ENCODE measurements at regions not wholly inside any gene's neighbourhood (a gene's known extent, or its start where the extent isn't known, plus 50 kb on each side); places are given as distances from the start of the nearest gene placed in this dataset.

GRCh38 chr15:66981771-66982170 lies 83.6 kb upstream of the SMAD3 start:
- no peaks in the 10 kb centered on the region; a peak in 1 of 5 replicates for H3K9me3 Mint-ChIP-seq
- H3K27ac Mint-ChIP-seq, result no peak overlapping the region
- no peak overlapping the region for H2AK5ac ChIP-seq (ENCODE audit: insufficient read length, low read length)
- no peaks in the 10 kb centered on the region for H3K9me3 ChIP-seq (ENCODE audit: control insufficient read depth, low read depth, low read length)
- H3K56ac ChIP-seq (ENCODE audit: insufficient read length, low read depth, low read length), result no peak overlapping the region
- no peak overlapping the region for H3K4me2 ChIP-seq (ENCODE audit: insufficient read depth, insufficient read length, low read length)
- H3K4me1 ChIP-seq (ENCODE audit: insufficient read depth, low read length), result 0 out of 2 replicates have a peak, but pooled peaks cover 3% of the 10 kb centered on the region
- no peak overlapping the region for H3K23ac ChIP-seq (ENCODE audit: insufficient read length, low read depth, low read length)
- TF ChIP-seq, protein P1, sequence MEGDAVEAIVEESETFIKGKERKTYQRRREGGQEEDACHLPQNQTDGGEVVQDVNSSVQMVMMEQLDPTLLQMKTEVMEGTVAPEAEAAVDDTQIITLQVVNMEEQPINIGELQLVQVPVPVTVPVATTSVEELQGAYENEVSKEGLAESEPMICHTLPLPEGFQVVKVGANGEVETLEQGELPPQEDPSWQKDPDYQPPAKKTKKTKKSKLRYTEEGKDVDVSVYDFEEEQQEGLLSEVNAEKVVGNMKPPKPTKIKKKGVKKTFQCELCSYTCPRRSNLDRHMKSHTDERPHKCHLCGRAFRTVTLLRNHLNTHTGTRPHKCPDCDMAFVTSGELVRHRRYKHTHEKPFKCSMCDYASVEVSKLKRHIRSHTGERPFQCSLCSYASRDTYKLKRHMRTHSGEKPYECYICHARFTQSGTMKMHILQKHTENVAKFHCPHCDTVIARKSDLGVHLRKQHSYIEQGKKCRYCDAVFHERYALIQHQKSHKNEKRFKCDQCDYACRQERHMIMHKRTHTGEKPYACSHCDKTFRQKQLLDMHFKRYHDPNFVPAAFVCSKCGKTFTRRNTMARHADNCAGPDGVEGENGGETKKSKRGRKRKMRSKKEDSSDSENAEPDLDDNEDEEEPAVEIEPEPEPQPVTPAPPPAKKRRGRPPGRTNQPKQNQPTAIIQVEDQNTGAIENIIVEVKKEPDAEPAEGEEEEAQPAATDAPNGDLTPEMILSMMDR (conservative IDR thresholded peaks at IDR 0.05), result no peak
- no peak overlapping the region for H2AFZ ChIP-seq (ENCODE audit: low read length)
- H4K5ac ChIP-seq (ENCODE audit: insufficient read length, low read depth, low read length), result no peak overlapping the region
- H3K14ac ChIP-seq (ENCODE audit: insufficient read depth, low read length), result no peak overlapping the region; the same call in 1 of the 2 replicates
- no peaks in the 10 kb centered on the region for H3K27me3 ChIP-seq (ENCODE audit: insufficient read depth, low read length)
- no peaks in the 10 kb centered on the region for H3K79me1 ChIP-seq (ENCODE audit: insufficient read depth, low read depth, low read length, poor library complexity, severe bottlenecking)
- H3K79me2 ChIP-seq (ENCODE audit: insufficient read depth, low read length), result no peaks in the 10 kb centered on the region
- no peak overlapping the region for H3K27ac ChIP-seq (ENCODE audit: insufficient read length, low read depth, low read length)
- no peak overlapping the region for H2BK15ac ChIP-seq (ENCODE audit: low read depth, low read length)
- no peak overlapping the region for H4K8ac ChIP-seq (replicated peaks; ENCODE audit: insufficient read length, low read depth, low read length)
- no peak overlapping the region for H3K4ac ChIP-seq (ENCODE audit: low read depth, low read length)
- no peak overlapping the region for H2BK120ac ChIP-seq (ENCODE audit: low read depth, low read length, poor library complexity, severe bottlenecking)
- no peaks in the 10 kb centered on the region for H3K23me2 ChIP-seq (ENCODE audit: insufficient read length, low read depth, low read length, poor library complexity, severe bottlenecking)
- no peak overlapping the region for H3K18ac ChIP-seq (ENCODE audit: insufficient read length, low read depth, low read length)
- H3T11ph ChIP-seq (ENCODE audit: low read length), result no peak overlapping the region
- no peak overlapping the region for H3K9ac ChIP-seq (ENCODE audit: extremely low read depth, insufficient read length, low read length)
- no peak overlapping the region for H3K4me3 Mint-ChIP-seq
- WGBS (ENCODE audit: extremely low coverage, insufficient read length, low lambda C conversion rate), result no CpG with 5 or more reads among the region's 6 CpGs
- H4K91ac ChIP-seq (ENCODE audit: insufficient read length, low read depth, low read length), result no peak overlapping the region
- H4K20me1 ChIP-seq (ENCODE audit: control insufficient read depth, insufficient read depth, insufficient read length), result no peaks in the 10 kb centered on the region
- no peaks in the 10 kb centered on the region; a peak in 1 of 7 replicates for H3K36me3 Mint-ChIP-seq (ENCODE audit: insufficient read depth in 1 of 3, low read depth in 3 of 3)
- H2BK5ac ChIP-seq (ENCODE audit: insufficient read length, low read length), result no peak overlapping the region
- H2BK20ac ChIP-seq (ENCODE audit: low read depth, low read length, poor library complexity, severe bottlenecking), result no peak overlapping the region
- H3K27me3 Mint-ChIP-seq (ENCODE audit: low read depth), result peaks cover 9% of the 10 kb centered on the region
- no peak overlapping the region for H2BK12ac ChIP-seq (ENCODE audit: insufficient read length, low read depth, low read length)
- no peak for DNase-seq
- H3K4me1 Mint-ChIP-seq, result peaks cover 2 to 5% of the 10 kb centered on the region in 2 experiments; a peak in 2 of 4 replicates

Data from H9 (cell line).